ENCODE measurements at regions not wholly inside any gene's neighbourhood (a gene's known extent, or its start where the extent isn't known, plus 50 kb on each side); places are given as distances from the start of the nearest gene placed in this dataset.

DNA sequence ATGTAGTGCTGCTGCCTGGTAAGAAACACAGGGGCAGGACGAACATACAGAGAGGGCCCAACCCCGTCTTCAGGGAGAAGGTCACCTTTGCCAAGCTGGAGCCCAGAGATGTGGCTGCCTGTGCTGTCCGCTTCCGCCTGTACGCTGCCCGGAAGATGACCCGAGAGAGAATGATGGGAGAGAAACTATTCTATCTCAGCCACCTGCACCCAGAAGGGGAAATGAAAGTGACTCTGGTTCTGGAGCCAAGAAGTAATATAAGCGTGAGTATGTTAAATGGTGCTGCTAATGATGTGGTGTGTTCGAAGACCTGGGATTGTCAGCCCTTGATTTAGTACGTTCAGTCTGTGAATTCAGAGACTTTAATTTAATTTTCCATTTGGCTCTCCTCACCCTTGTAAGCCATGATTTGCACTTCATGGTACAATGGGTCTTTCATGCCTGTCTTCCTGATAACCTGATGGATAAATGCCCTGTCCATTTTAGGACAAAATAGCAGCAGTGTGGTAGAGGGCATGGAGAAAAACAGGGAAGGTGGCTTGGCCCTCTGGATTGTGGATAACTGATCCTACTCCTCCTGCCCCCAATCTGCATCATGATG lies 318.9 kb downstream of the SNAPC1 start:
- no CpG with 5 or more reads among the region's 10 CpGs for WGBS (ENCODE audit: extremely low coverage, insufficient read length, low lambda C conversion rate)
- H3K4me2 ChIP-seq (ENCODE audit: insufficient read depth, insufficient read length, low read length), result no peak overlapping the region
- H3K27ac ChIP-seq (ENCODE audit: insufficient read length, low read depth, low read length), result no peak overlapping the region
- H2BK12ac ChIP-seq (ENCODE audit: insufficient read length, low read depth, low read length), result no peak overlapping the region
- H3K36me3 Mint-ChIP-seq (ENCODE audit: insufficient read depth in 1 of 3, low read depth in 3 of 3), result peaks cover 3 to 6% (median 4%) of the 10 kb centered on the region in 3 experiments; a peak in 5 of 7 replicates
- no peak overlapping the region for H4K91ac ChIP-seq (ENCODE audit: insufficient read length, low read depth, low read length)
- 0 out of 2 replicates have a peak, but pooled peaks cover 2% of the 10 kb centered on the region for H3K27me3 Mint-ChIP-seq (ENCODE audit: low read depth)
- H3K27ac Mint-ChIP-seq, result peak overlapping the region in 1 of 3 experiments; percentile 9; a peak in 1 of 7 replicates
- H3K9ac ChIP-seq (ENCODE audit: extremely low read depth, insufficient read length, low read length), result no peak overlapping the region
- no peak overlapping the region for H2BK120ac ChIP-seq (ENCODE audit: low read depth, low read length, poor library complexity, severe bottlenecking)
- no peak overlapping the region for H2BK5ac ChIP-seq (ENCODE audit: insufficient read length, low read length)
- no peak overlapping the region for H3K14ac ChIP-seq (ENCODE audit: insufficient read depth, low read length)
- H3K23ac ChIP-seq (ENCODE audit: insufficient read length, low read depth, low read length), result no peak overlapping the region
- no peak overlapping the region for H2BK15ac ChIP-seq (ENCODE audit: low read depth, low read length)
- H4K5ac ChIP-seq (ENCODE audit: insufficient read length, low read depth, low read length), result no peak overlapping the region
- no peak overlapping the region for H3K56ac ChIP-seq (ENCODE audit: insufficient read length, low read depth, low read length)
- H2AK5ac ChIP-seq (ENCODE audit: insufficient read length, low read length), result no peak overlapping the region
- no peak overlapping the region for H4K8ac ChIP-seq (replicated peaks; ENCODE audit: insufficient read length, low read depth, low read length)
- H3K79me1 ChIP-seq (ENCODE audit: insufficient read depth, low read depth, low read length, poor library complexity, severe bottlenecking), result no peaks in the 10 kb centered on the region
- H3K4me1 Mint-ChIP-seq, result peaks cover 0 to 6% of the 10 kb centered on the region in 2 experiments; a peak in 2 of 4 replicates
- H3K27me3 ChIP-seq (ENCODE audit: insufficient read depth, low read length), result no peaks in the 10 kb centered on the region
- no peaks in the 10 kb centered on the region for H4K20me1 ChIP-seq (ENCODE audit: control insufficient read depth, insufficient read depth, insufficient read length)
- no peak overlapping the region for H3K4ac ChIP-seq (ENCODE audit: low read depth, low read length)
- no peak overlapping the region for H3K18ac ChIP-seq (ENCODE audit: insufficient read length, low read depth, low read length)
- no peaks in the 10 kb centered on the region for H3K79me2 ChIP-seq (ENCODE audit: insufficient read depth, low read length)
- no peaks in the 10 kb centered on the region for H3K4me1 ChIP-seq (ENCODE audit: insufficient read depth, low read length)
- no peak overlapping the region for H3T11ph ChIP-seq (ENCODE audit: low read length)
- H2AFZ ChIP-seq (ENCODE audit: low read length), result no peak overlapping the region
- TF ChIP-seq, protein P1, sequence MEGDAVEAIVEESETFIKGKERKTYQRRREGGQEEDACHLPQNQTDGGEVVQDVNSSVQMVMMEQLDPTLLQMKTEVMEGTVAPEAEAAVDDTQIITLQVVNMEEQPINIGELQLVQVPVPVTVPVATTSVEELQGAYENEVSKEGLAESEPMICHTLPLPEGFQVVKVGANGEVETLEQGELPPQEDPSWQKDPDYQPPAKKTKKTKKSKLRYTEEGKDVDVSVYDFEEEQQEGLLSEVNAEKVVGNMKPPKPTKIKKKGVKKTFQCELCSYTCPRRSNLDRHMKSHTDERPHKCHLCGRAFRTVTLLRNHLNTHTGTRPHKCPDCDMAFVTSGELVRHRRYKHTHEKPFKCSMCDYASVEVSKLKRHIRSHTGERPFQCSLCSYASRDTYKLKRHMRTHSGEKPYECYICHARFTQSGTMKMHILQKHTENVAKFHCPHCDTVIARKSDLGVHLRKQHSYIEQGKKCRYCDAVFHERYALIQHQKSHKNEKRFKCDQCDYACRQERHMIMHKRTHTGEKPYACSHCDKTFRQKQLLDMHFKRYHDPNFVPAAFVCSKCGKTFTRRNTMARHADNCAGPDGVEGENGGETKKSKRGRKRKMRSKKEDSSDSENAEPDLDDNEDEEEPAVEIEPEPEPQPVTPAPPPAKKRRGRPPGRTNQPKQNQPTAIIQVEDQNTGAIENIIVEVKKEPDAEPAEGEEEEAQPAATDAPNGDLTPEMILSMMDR (conservative IDR thresholded peaks at IDR 0.05), result no peak
- no peak overlapping the region for H2BK20ac ChIP-seq (ENCODE audit: low read depth, low read length, poor library complexity, severe bottlenecking)
- no peaks in the 10 kb centered on the region for H3K23me2 ChIP-seq (ENCODE audit: insufficient read length, low read depth, low read length, poor library complexity, severe bottlenecking)
- H3K9me3 ChIP-seq (ENCODE audit: control insufficient read depth, low read depth, low read length), result no peaks in the 10 kb centered on the region
- H3K4me3 Mint-ChIP-seq, result no peak overlapping the region
- DNase-seq, result no peak
- H3K9me3 Mint-ChIP-seq, result peaks cover 5 to 6% of the 10 kb centered on the region in 2 experiments; a peak in 4 of 5 replicates

Measured in H9 (cell line).